ENCODE measurements at regions not wholly inside any gene's neighbourhood (a gene's known extent, or its start where the extent isn't known, plus 50 kb on each side); places are given as distances from the start of the nearest gene placed in this dataset.

GRCh38 chr6:165864218-165864617 lies 201.2 kb upstream of the PDE10A start:
- H3K36me3 ChIP-seq (ENCODE audit: control insufficient read depth, insufficient read depth, low read length), result no peaks in the 10 kb centered on the region
- no peak overlapping the region for H3K4me3 ChIP-seq (ENCODE audit: low read depth, low read length)
- H3K27ac ChIP-seq, result no peak overlapping the region
- no peaks in the 10 kb centered on the region for H3K79me2 ChIP-seq
- H3K27me3 ChIP-seq (ENCODE audit: control insufficient read depth, insufficient read depth, low read length), result no peaks in the 10 kb centered on the region
- no peaks in the 10 kb centered on the region for H3K4me1 ChIP-seq
- no peak overlapping the region for H2AFZ ChIP-seq
- H3K4me2 ChIP-seq (ENCODE audit: low read length), result no peak overlapping the region
- no peak for TF ChIP-seq CTCF (IDR thresholded peaks at IDR 0.05)
- H3K9ac ChIP-seq, result no peak overlapping the region
- peaks cover under 1% of the 10 kb centered on the region for H3K9me3 ChIP-seq (ENCODE audit: control insufficient read depth, low read length)

GRCh38 chr6:165863801-165864200 lies 200.8 kb upstream of the PDE10A start:
- no peak overlapping the region for H3K4me2 ChIP-seq (ENCODE audit: low read length)
- H3K36me3 ChIP-seq (ENCODE audit: control insufficient read depth, insufficient read depth, low read length), result no peaks in the 10 kb centered on the region
- no peak for TF ChIP-seq CTCF (IDR thresholded peaks at IDR 0.05)
- H3K9me3 ChIP-seq (ENCODE audit: control insufficient read depth, low read length), result no peaks in the 10 kb centered on the region
- no peak overlapping the region for H2AFZ ChIP-seq
- no peak overlapping the region for H3K9ac ChIP-seq
- no peaks in the 10 kb centered on the region for H3K27me3 ChIP-seq (ENCODE audit: control insufficient read depth, insufficient read depth, low read length)
- no peaks in the 10 kb centered on the region for H3K79me2 ChIP-seq
- H3K4me1 ChIP-seq, result no peaks in the 10 kb centered on the region
- H3K27ac ChIP-seq, result no peak overlapping the region
- H3K4me3 ChIP-seq (ENCODE audit: low read depth, low read length), result no peak overlapping the region

GRCh38 chr6:165862813-165863212 lies 199.8 kb upstream of the PDE10A start:
- H3K36me3 ChIP-seq (ENCODE audit: control insufficient read depth, insufficient read depth, low read length), result no peaks in the 10 kb centered on the region
- H3K9ac ChIP-seq, result no peak overlapping the region
- no peak overlapping the region for H3K4me3 ChIP-seq (ENCODE audit: low read depth, low read length)
- no peaks in the 10 kb centered on the region for H3K27me3 ChIP-seq (ENCODE audit: control insufficient read depth, insufficient read depth, low read length)
- H3K4me1 ChIP-seq, result no peaks in the 10 kb centered on the region
- no peaks in the 10 kb centered on the region for H3K79me2 ChIP-seq
- TF ChIP-seq CTCF (IDR thresholded peaks at IDR 0.05), result no peak
- no peaks in the 10 kb centered on the region for H3K9me3 ChIP-seq (ENCODE audit: control insufficient read depth, low read length)
- no peak overlapping the region for H3K27ac ChIP-seq
- H3K4me2 ChIP-seq (ENCODE audit: low read length), result no peak overlapping the region
- H2AFZ ChIP-seq, result no peak overlapping the region

- no peaks in the 10 kb centered on the region for H3K36me3 ChIP-seq (ENCODE audit: control insufficient read depth, insufficient read depth, low read length)
These were observed 198.2 kb upstream of the PDE10A start for GRCh38 chr6:165861226-165861625.

More at GRCh38 chr6:165861226-165861625, 198.2 kb upstream of the PDE10A start:
- Histone ChIP-seq H3K79me2 (no peaks in the 10 kb centered on the region), H3K27me3 (ENCODE audit: control insufficient read depth, insufficient read depth, low read length) (no peaks in the 10 kb centered on the region), H3K4me3 (ENCODE audit: low read depth, low read length) (no peak overlapping the region), H3K9me3 (ENCODE audit: control insufficient read depth, low read length) (no peaks in the 10 kb centered on the region), H3K9ac (no peak overlapping the region), H2AFZ (no peak overlapping the region), H3K27ac (no peak overlapping the region), H3K4me1 (no peaks in the 10 kb centered on the region), H3K4me2 (ENCODE audit: low read length) (no peak overlapping the region)
- TF ChIP-seq CTCF (IDR thresholded peaks at IDR 0.05), result no peak
